ENCODE measurements at regions not wholly inside any gene's neighbourhood (a gene's known extent, or its start where the extent isn't known, plus 50 kb on each side); places are given as distances from the start of the nearest gene placed in this dataset.

DNA sequence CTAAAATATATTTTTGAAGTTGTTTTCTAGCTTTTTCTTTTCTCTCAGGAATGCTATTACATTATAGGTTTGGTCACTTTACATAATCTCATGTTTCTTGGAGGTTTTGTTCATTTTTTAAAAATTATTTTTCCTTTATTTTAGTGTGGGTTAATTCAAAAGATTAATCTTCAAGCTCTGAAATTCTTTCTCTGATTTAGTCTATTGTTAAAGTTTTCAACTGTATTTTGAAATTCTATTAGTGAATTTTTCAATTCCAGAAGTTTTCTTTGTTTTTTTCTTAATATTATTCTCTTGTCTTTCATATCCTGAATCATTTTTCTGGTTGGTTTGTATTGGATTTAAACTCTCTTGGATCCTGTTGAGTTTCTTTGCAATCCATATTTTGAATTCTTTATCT, 80.4 kb downstream of the MSTN start:
- TF ChIP-seq SP1 (IDR thresholded peaks at IDR 0.05) = no peak
- no peak for TF ChIP-seq SUZ12 (IDR thresholded peaks at IDR 0.05)
- TF ChIP-seq LEF1 (IDR thresholded peaks at IDR 0.05; ENCODE audit: borderline replicate concordance) = no peak
- no peak for TF ChIP-seq L3MBTL2 (conservative IDR thresholded peaks at IDR 0.05)
- no peak for TF ChIP-seq FOXM1 (IDR thresholded peaks at IDR 0.05; ENCODE audit: borderline replicate concordance)
- no peak for TF ChIP-seq FOXK2 (IDR thresholded peaks at IDR 0.05)
